HG03280 (cell line): ENCODE measurements at regions not wholly inside any gene's neighbourhood (a gene's known extent, or its start where the extent isn't known, plus 50 kb on each side); places are given as distances from the start of the nearest gene placed in this dataset.
"Not testable (repeated sequence)": the region's sequence is repeated elsewhere in the genome, so short reads cannot be mapped to it uniquely, and the experiment has no call there.

Source experiments
- ATAC-seq: cut with Tn5 transposase; IDR thresholded peaks from one replicate; pipeline ENCODE4 v1.9.1; 2021; ENCODE audit warnings: mild to moderate bottlenecking, moderate library complexity; ENCODE audit not compliant: unreplicated experiment

- no peak for ATAC-seq
Observed at GRCh38 chr16:5758281-5758680, 660.7 kb upstream of the EEF2KMT start.

DNA sequence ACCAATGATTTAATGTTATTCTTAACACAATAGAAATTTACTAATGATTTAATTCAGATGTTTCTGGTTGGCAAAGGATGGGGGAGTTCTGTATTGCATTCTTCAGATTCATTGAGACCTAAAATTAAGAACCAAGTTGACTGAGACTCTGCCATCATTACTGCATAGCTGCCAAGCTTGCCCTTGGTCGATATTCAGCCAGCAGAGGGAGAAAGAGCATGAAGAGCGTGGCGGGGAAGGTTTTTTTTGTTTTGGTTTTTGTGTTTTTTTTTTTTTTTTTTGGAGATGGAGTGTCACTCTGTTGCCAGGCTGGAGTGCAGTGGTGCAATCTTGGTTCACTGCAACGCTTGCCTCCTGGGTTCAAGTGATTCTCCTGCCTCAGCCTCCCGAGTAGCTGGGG is 659.4 kb upstream of the EEF2KMT start:
- ATAC-seq: no peak

- ATAC-seq: no peak
Observed at GRCh38 chr16:5753381-5753780, 655.8 kb upstream of the EEF2KMT start.

GRCh38 chr16:5751216-5751615 is 653.6 kb upstream of the EEF2KMT start:
- no peak for ATAC-seq

GRCh38 chr16:5750439-5750838 is 652.8 kb upstream of the EEF2KMT start:
- not testable (repeated sequence) for ATAC-seq

GRCh38 chr16:5738586-5738985 is 641.0 kb upstream of the EEF2KMT start:
- no peak for ATAC-seq

DNA sequence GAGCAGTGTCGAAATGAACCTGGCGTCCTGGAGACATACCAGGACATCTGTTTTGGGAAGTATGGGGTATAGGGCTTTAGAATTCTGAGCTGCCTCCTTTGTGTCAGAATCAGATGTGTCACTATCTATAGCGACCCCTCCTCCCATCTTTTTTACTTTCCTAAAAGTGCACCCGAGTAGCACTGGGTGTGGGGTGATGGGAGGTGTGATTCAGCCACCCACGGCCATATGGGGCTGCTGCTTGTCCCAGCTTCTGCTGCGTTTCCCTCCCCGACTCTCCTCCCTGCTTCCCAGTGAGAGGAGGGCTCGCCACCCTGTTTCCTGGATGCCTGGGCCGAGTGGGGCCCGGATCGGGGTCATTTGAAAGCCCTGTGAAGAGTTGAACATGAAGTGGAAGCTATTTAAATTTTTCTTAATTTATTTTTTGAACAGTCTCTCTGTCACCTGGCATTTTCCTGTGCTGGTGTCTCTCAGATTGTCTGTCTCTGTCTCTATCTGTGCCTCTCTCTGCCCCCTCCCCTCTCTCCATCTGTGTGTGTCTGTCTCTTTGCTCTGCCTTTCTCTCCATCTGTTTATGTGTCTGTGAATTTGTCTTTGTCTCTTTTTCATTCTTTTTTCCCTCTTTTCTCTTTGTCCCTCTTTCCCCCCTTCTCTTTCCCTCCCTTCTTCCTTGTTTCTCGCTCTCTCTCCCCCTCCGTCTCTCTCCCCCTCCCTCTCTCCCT is 638.8 kb upstream of the EEF2KMT start:
- ATAC-seq: no peak

DNA sequence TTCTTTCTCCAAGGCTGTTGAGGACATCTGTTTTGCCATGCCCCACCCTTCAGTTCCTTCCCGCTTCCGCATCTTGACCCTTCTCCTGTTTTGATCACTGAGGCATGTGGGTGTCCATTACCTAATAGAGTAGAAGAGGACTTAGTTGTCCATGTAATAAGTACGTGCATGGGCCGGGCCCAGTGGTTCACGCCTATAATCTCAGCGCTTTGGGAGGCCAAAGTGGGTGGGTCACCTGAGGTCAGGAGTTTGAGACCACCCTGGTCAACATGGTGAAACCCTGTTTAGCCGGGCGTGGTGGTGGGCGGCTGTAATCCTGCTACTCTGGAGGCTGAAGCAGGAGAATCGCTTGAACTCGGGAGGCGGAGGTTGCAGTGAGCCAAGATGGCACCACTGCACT is 637.8 kb upstream of the EEF2KMT start:
- no peak for ATAC-seq

DNA sequence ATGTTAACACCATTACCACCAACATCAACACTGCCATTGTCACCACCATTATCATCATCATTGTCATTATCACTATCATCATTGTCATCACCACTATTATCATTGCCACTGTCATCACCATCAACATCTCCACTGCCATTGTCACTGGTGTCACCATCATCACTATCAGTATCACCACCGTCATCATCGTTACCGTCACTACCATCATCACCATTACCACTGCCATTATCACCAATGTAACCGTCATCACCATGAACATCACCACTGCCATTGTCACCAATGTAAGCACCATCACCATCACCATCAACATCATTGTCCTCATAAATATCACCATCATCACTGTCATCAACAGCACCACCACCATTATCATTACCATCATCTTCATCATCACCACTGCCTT is 633.2 kb upstream of the EEF2KMT start:
- no peak for ATAC-seq

GRCh38 chr16:5722116-5722619 is 624.6 kb upstream of the EEF2KMT start:
- no peak for ATAC-seq

GRCh38 chr16:5715155-5715554 is 617.6 kb upstream of the EEF2KMT start:
- no peak for ATAC-seq

DNA sequence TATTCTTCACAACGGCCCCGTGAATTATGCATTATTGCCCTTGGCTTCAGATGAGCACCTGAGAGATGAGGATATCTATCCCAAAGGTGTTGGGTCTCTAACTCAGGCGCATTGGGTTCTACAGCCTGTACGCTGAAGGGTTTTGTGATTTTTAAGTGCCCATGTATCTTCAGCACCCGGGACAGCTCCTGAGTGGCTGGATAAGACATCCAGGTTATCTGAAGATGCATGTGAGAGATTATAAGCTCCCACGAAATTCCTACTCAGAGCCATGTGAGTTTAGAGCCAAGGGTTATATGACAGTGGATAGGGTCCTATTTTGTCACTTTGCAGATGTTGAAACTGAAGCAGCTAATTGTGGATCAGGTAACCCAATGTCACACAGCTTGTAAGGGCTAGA is 612.3 kb upstream of the EEF2KMT start:
- no peak for ATAC-seq

DNA sequence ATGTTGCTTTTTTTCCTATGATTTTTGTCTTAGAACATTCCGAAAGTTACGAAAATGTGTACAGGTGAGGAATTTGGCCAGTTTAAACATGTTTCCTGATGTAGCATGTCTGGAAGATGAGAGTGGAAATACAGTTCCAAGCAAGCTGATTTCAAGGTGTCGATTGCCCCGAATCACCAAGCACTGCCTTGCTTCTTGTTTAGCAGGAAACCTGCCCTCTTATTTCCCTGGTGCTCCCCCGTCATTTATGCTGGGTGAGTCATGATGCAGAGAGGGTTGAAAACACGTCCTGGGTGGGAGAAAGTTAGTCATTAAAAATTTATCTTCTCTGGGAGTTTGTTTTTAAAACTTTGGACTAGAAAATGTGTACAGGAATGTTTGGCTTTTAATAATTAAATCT is 608.6 kb upstream of the EEF2KMT start:
- ATAC-seq: no peak

DNA sequence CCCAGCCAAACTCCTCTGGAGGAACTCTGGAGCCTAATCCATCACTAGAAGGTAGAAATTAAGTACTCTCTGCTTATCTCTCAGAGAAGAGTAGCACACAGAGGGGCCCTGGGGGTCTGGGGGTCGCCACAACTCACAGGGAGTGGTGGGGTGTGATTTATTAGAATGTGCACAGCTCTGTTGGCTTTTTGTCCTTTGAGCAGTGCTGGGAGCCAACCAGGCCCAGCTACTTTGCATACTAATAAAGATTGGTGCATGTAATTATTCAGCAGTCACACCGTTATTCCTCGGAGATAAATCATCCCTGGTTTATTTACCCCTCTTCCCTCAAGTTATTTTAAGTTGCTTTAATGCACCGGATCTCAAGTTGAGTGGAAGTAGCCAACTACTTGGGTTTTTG is 606.7 kb upstream of the EEF2KMT start:
- no peak for ATAC-seq

DNA sequence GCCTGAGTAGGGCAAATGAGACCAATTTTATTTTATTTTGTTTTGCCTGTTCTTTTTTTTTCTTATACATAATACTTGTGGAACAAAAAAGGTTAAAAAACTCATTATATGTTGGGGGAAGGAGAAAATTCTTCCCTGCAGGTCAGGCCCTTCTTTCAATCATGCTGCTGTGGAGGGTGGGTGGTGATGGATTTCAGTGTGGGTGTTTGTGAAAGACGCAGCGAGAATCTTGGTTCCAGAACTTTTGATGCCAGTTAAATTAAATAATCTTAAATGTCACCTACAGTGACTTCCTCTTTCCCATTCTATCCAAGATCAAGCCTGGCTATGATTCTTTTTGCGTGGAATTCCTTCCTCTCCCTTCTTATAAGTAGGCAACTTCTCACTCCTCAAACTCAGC is 595.8 kb upstream of the EEF2KMT start:
- ATAC-seq: no peak

- no peak for ATAC-seq
Observed at GRCh38 chr16:5681966-5682365, 584.4 kb upstream of the EEF2KMT start.

- ATAC-seq: no peak
Observed at GRCh38 chr16:5678371-5678770, 580.8 kb upstream of the EEF2KMT start.

- no peak for ATAC-seq
Observed at GRCh38 chr16:5671421-5671820, 573.8 kb upstream of the EEF2KMT start.

GRCh38 chr16:5670198-5670597 is 572.6 kb upstream of the EEF2KMT start:
- no peak for ATAC-seq

DNA sequence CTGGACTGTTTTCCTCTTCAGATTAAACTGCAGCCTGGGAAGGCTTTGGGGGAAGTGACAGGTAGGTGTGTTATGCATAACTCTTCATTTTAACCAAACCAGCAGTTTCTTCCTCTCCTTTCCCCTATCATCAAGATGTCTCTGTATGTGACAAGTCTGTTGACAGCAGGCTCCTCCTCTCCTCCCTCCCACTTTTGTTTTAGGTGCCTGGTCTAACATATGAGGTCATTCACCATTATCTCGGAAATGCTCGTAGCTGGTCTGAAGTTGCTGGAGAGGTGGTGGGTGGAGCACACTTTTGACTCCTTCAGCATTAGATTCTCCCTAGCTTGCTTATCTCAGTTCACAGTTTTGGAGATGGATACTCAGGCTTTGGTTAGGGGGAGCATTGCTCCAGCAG is 571.0 kb upstream of the EEF2KMT start:
- ATAC-seq: no peak

DNA sequence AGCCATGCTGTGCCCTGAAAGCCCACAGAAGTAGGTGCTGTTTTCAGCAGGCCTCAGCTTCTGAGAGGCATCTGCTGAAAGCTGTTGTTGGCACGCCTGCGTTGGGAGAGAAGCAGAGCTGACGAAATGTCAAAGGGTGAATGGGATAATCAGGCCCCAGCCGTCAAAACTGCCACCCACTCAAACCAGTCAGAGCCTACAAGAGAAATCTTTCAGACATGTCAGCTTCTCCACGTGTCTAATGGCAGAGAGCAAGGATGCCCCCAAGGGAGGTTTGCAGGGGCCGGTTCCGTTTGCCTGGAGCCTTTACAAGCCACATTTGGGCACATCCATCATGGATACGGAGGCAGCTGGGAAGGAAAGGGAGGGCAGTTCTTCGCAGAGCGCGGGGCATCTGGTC is 568.2 kb upstream of the EEF2KMT start:
- ATAC-seq: no peak

DNA sequence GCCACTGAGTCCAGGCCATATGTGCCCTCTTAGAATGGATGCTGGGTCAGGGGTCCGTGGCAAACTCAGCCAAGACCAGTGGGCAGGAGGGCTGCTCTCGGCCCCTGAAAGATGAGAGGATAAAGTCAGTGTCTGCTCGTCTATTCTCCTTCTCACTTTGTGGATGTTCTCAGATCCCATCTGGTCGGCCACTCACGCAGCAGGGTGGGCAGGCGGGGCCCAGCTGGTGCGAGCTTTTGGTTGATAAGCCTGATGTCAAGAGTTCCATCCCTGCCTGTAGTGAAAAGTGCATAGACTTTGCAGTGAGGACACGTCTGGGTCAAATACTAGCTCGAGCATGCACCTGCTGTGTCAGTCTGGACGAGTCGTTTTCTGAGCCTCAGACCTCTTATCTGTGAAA is 556.2 kb upstream of the EEF2KMT start:
- ATAC-seq: no peak

GRCh38 chr16:5653041-5653440 is 555.4 kb upstream of the EEF2KMT start:
- ATAC-seq: no peak
